ENCODE measurements at regions not wholly inside any gene's neighbourhood (a gene's known extent, or its start where the extent isn't known, plus 50 kb on each side); places are given as distances from the start of the nearest gene placed in this dataset.

- Histone ChIP-seq H3K4me3 (replicated peaks in 1 of 3; ENCODE audit: insufficient read depth in 1 of 3, low read depth in 1 of 3, low read length in 3 of 3) (no peak overlapping the region), H3K36me3 (ENCODE audit: control insufficient read depth in 2 of 2, extremely low read depth in 1 of 2, insufficient read depth in 2 of 2, low read length in 2 of 2) (no peaks in the 10 kb centered on the region), H3K9me1 (replicated peaks; ENCODE audit: control insufficient read depth, extremely low read depth, insufficient read depth, low read length) (no peaks in the 10 kb centered on the region), H3K27ac (ENCODE audit: insufficient read depth, low read depth, low read length) (no peak overlapping the region), H3K9me3 (replicated peaks; ENCODE audit: control insufficient read depth, insufficient read depth, low read length) (no peaks in the 10 kb centered on the region), H3K4me2 (ENCODE audit: insufficient read depth, low read length) (no peak overlapping the region), H3K27me3 (ENCODE audit: control insufficient read depth in 2 of 2, insufficient read depth in 2 of 2, low read length in 2 of 2) (peaks cover 6 to 9% of the 10 kb centered on the region in 2 experiments), H3K9ac (replicated peaks; ENCODE audit: extremely low read depth, insufficient read depth, low read length) (no peak overlapping the region), H2AFZ (ENCODE audit: low read depth, low read length) (no peak overlapping the region), H4K20me1 (replicated peaks; ENCODE audit: control insufficient read depth, extremely low read depth, insufficient read depth, low read length) (no peaks in the 10 kb centered on the region), H3K79me2 (ENCODE audit: control insufficient read depth, insufficient read depth, low read length) (no peaks in the 10 kb centered on the region), H3K4me1 (ENCODE audit: control insufficient read depth, extremely low read depth, insufficient read depth, low read length) (peaks cover 10% of the 10 kb centered on the region)
- ChIA-PET CTCF (no interaction called here), POLR2A (no interaction called here)
- DNase-seq (ENCODE audit: low read depth, low spot score) = no peak
- intact Hi-C loops (cut with micrococcal nuclease) (no loop called here), dilution Hi-C loops (cut with MboI; ENCODE audit: extremely low pct_ligation_motif_present, low sequenced_read_pairs) (no loop called here)
- BruUV-seq (replicated peaks) = no TSS peak
- no peak for FAIRE-seq
- no peak for TF ChIP-seq JUN (IDR thresholded peaks at IDR 0.05; ENCODE audit: borderline replicate concordance, insufficient read depth, insufficient read length, low read depth)
Observed at GRCh38 chr20:33919653-33920052, 74.1 kb upstream of the RALY start.

- Histone ChIP-seq H3K9me1 (replicated peaks; ENCODE audit: control insufficient read depth, extremely low read depth, insufficient read depth, low read length) (no peaks in the 10 kb centered on the region), H3K27ac (ENCODE audit: insufficient read depth, low read depth, low read length) (no peak overlapping the region), H3K4me1 (ENCODE audit: control insufficient read depth, extremely low read depth, insufficient read depth, low read length) (no peaks in the 10 kb centered on the region), H4K20me1 (replicated peaks; ENCODE audit: control insufficient read depth, extremely low read depth, insufficient read depth, low read length) (no peaks in the 10 kb centered on the region), H3K9me3 (replicated peaks; ENCODE audit: control insufficient read depth, insufficient read depth, low read length) (no peaks in the 10 kb centered on the region), H2AFZ (ENCODE audit: low read depth, low read length) (no peak overlapping the region), H3K36me3 (ENCODE audit: control insufficient read depth in 2 of 2, extremely low read depth in 1 of 2, insufficient read depth in 2 of 2, low read length in 2 of 2) (no peaks in the 10 kb centered on the region), H3K4me3 (replicated peaks in 1 of 3; ENCODE audit: insufficient read depth in 1 of 3, low read depth in 1 of 3, low read length in 3 of 3) (no peak overlapping the region), H3K9ac (replicated peaks; ENCODE audit: extremely low read depth, insufficient read depth, low read length) (no peak overlapping the region), H3K79me2 (ENCODE audit: control insufficient read depth, insufficient read depth, low read length) (no peaks in the 10 kb centered on the region), H3K27me3 (ENCODE audit: control insufficient read depth in 2 of 2, insufficient read depth in 2 of 2, low read length in 2 of 2) (peaks cover 6 to 9% of the 10 kb centered on the region in 2 experiments), H3K4me2 (ENCODE audit: insufficient read depth, low read length) (no peak overlapping the region)
- no peak for DNase-seq (ENCODE audit: low read depth, low spot score)
- BruUV-seq (replicated peaks) = no TSS peak
- intact Hi-C loops (cut with micrococcal nuclease) (no loop called here), dilution Hi-C loops (cut with MboI; ENCODE audit: extremely low pct_ligation_motif_present, low sequenced_read_pairs) (no loop called here)
- ChIA-PET CTCF (no interaction called here), POLR2A (no interaction called here)
- FAIRE-seq = no peak
- no peak for TF ChIP-seq CTCF (IDR thresholded peaks at IDR 0.05; ENCODE audit: extremely low read depth in 1 of 2, insufficient read depth in 1 of 2, low read depth in 1 of 2, low read length in 2 of 2)
Observed at GRCh38 chr20:33922224-33922623, 71.5 kb upstream of the RALY start.
